ENCODE measurements at regions not wholly inside any gene's neighbourhood (a gene's known extent, or its start where the extent isn't known, plus 50 kb on each side); places are given as distances from the start of the nearest gene placed in this dataset.
A peak's percentile ranks its signal among the peaks of the same experiment; 100 is the strongest.

GRCh38 chr18:43578211-43578610, 300.9 kb upstream of the SYT4 start:
- DNase-seq: no peak

- DNase-seq: no peak
Observed at GRCh38 chr18:43578706-43579105, 301.4 kb upstream of the SYT4 start.

- DNase-seq: no peak
Observed at GRCh38 chr18:43581936-43582519, 304.7 kb upstream of the SYT4 start.

- DNase-seq: peak; percentile 34
Observed at GRCh38 chr18:43587538-43588153, 310.4 kb upstream of the SYT4 start.

GRCh38 chr18:43588838-43589237, 311.5 kb upstream of the SYT4 start:
- DNase-seq: no peak

- no peak for DNase-seq
Observed at GRCh38 chr18:43589611-43590151, 312.4 kb upstream of the SYT4 start.

- no peak for DNase-seq
Observed at GRCh38 chr18:43590182-43590903, 313.1 kb upstream of the SYT4 start.

GRCh38 chr18:43592269-43592668, 315.0 kb upstream of the SYT4 start:
- no peak for DNase-seq

GRCh38 chr18:43596105-43596712, 318.9 kb upstream of the SYT4 start:
- DNase-seq: peak; percentile 27

- no peak for DNase-seq
Observed at GRCh38 chr18:43601432-43601831, 324.1 kb upstream of the SYT4 start.

- DNase-seq: no peak
Observed at GRCh38 chr18:43605224-43605623, 327.9 kb upstream of the SYT4 start.

GRCh38 chr18:43606795-43607194, 329.5 kb upstream of the SYT4 start:
- DNase-seq: no peak

GRCh38 chr18:43620936-43621335, 343.6 kb upstream of the SYT4 start:
- peak; percentile 41 for DNase-seq

GRCh38 chr18:43622024-43622423, 344.7 kb upstream of the SYT4 start:
- no peak for DNase-seq

GRCh38 chr18:43625582-43625981, 348.3 kb upstream of the SYT4 start:
- DNase-seq: no peak

- DNase-seq: no peak
Observed at GRCh38 chr18:43627848-43628530, 350.7 kb upstream of the SYT4 start.

- DNase-seq: no peak
Observed at GRCh38 chr18:43634994-43635393, 357.7 kb upstream of the SYT4 start.

- no peak for DNase-seq
Observed at GRCh38 chr18:43635397-43635796, 358.1 kb upstream of the SYT4 start.

- DNase-seq: no peak
Observed at GRCh38 chr18:43642727-43643330, 365.5 kb upstream of the SYT4 start.

- no peak for DNase-seq
Observed at GRCh38 chr18:43648002-43648401, 370.7 kb upstream of the SYT4 start.

- DNase-seq: no peak
Observed at GRCh38 chr18:43649649-43650357, 372.5 kb upstream of the SYT4 start.

- peak; percentile 39 for DNase-seq
Observed at GRCh38 chr18:43650426-43650825, 373.1 kb upstream of the SYT4 start.
